GM23248 (cell line): ENCODE measurements at regions not wholly inside any gene's neighbourhood (a gene's known extent, or its start where the extent isn't known, plus 50 kb on each side); places are given as distances from the start of the nearest gene placed in this dataset.

Experiments used
- DNase-seq: peaks from one replicate; pipeline ENCODE4 v3.0.0-alpha.2; 2015
- H2AFZ ChIP-seq: fragments of 200-600 bp; sonication (generic); 2 replicates; pipeline ENCODE4 v1.6.1; 2016; ENCODE audit warnings: antibody characterized with exemption
- H3F3A ChIP-seq: fragments of 200-600 bp; sonication (generic); 2 replicates; pipeline ENCODE4 v1.6.1; 2016; ENCODE audit warnings: mild to moderate bottlenecking, antibody characterized with exemption, mixed run types; ENCODE audit not compliant: insufficient read depth
- H3K27ac ChIP-seq: fragments of 200-600 bp; sonication (generic); 2 replicates; pipeline ENCODE4 v1.5.1; 2016; ENCODE audit warnings: mild to moderate bottlenecking
- H3K27me3 ChIP-seq: fragments of 200-600 bp; sonication (generic); replicated peaks from 2 replicates; pipeline ENCODE4 v1.6.1; 2016; ENCODE audit warnings: mild to moderate bottlenecking; ENCODE audit not compliant: insufficient read depth
- H3K36me3 ChIP-seq: fragments of 200-600 bp; sonication (generic); 2 replicates; pipeline ENCODE4 v1.6.1; 2016; ENCODE audit warnings: low read depth, mild to moderate bottlenecking
- H3K4me1 ChIP-seq: fragments of 200-600 bp; sonication (generic); 2 replicates; pipeline ENCODE4 v1.6.1; 2016; ENCODE audit warnings: mild to moderate bottlenecking; ENCODE audit not compliant: insufficient read depth
- H3K4me2 ChIP-seq: fragments of 200-600 bp; sonication (generic); one replicate; pipeline ENCODE4 v1.6.1; 2016; ENCODE audit warnings: mild to moderate bottlenecking; ENCODE audit not compliant: unreplicated experiment
- H3K4me3 ChIP-seq: fragments of 200-600 bp; sonication (generic); 2 replicates; pipeline ENCODE4 v1.5.1; 2016; ENCODE audit warnings: mild to moderate bottlenecking
- H3K79me2 ChIP-seq: fragments of 200-600 bp; sonication (generic); 2 replicates; pipeline ENCODE4 v1.6.1; 2016; ENCODE audit warnings: mild to moderate bottlenecking; ENCODE audit not compliant: insufficient read depth
- H3K9ac ChIP-seq: fragments of 200-600 bp; sonication (generic); 2 replicates; pipeline ENCODE4 v1.6.1; 2016; ENCODE audit warnings: mild to moderate bottlenecking
- H3K9me2 ChIP-seq: fragments of 200-600 bp; sonication (generic); 2 replicates; pipeline ENCODE4 v1.6.1; 2016; ENCODE audit warnings: mixed run types, mild to moderate bottlenecking, moderate library complexity; ENCODE audit not compliant: insufficient read depth
- H3K9me3 ChIP-seq: fragments of 200-600 bp; sonication (generic); one replicate; pipeline ENCODE4 v1.6.1; 2017; ENCODE audit warnings: low read depth
- H4K20me1 ChIP-seq: fragments of 200-600 bp; sonication (generic); 2 replicates; pipeline ENCODE4 v1.6.0; 2016; ENCODE audit not compliant: insufficient read depth
- EZH2 ChIP-seq: fragments of 200-600 bp; sonication (generic); IDR thresholded peaks from 2 replicates; pipeline ENCODE4 v1.6.1; 2018; ENCODE audit warnings: antibody characterized with exemption, mild to moderate bottlenecking; ENCODE audit not compliant: insufficient read depth, poor library complexity, severe bottlenecking
- EZH2phosphoT487 ChIP-seq: fragments of 200-600 bp; sonication (generic); IDR thresholded peaks from 2 replicates; pipeline ENCODE4 v1.6.1; 2018; ENCODE audit warnings: antibody characterized with exemption, moderate library complexity, mild to moderate bottlenecking, low read depth; ENCODE audit not compliant: insufficient read depth
- WGBS, 2 experiments: methylation state at CpG; one replicate each; pipeline ENCODE4 v1.1.6; 2015 to 2017; ENCODE audit warnings: low lambda C conversion rate in 2 of 2, low coverage in 1 of 2; ENCODE audit errors: missing lambda C conversion rate in 2 of 2; 5-methylcytosine and 5-hydroxymethylcytosine counted together
- in situ Hi-C: fragments of 300-500 bp; cut with MboI; formaldehyde crosslinking; loops from 2 replicates; pipeline ENCODE4 v1.15.0; 2020

GRCh38 chr1:36561361-36561724 lies 78.6 kb upstream of the CSF3R start:
- H2AFZ ChIP-seq: no peak overlapping the region

GRCh38 chr1:36560621-36561360 lies 78.1 kb upstream of the CSF3R start:
- Histone ChIP-seq H3K9me3 (no peaks in the 10 kb centered on the region), H3K4me3 (no peak overlapping the region), H2AFZ (no peak overlapping the region), H3F3A (no peaks in the 10 kb centered on the region), H3K4me1 (no peaks in the 10 kb centered on the region), H3K36me3 (no peaks in the 10 kb centered on the region), H3K79me2 (no peaks in the 10 kb centered on the region), H3K9ac (no peak overlapping the region), H3K4me2 (no peak overlapping the region), H3K9me2 (no peaks in the 10 kb centered on the region), H3K27ac (no peak overlapping the region), H4K20me1 (no peaks in the 10 kb centered on the region), H3K27me3 (no peaks in the 10 kb centered on the region; the same call in 1 of the 2 replicates)
- no peak for TF ChIP-seq EZH2phosphoT487
- TF ChIP-seq EZH2: no peak
- DNase-seq: no peak
- in situ Hi-C loops: no loop called here
- 40 to 41% methylated on average over 12 of the region's 12 CpGs for whole genome bisulfite sequencing, 2 experiments

More at GRCh38 chr1:36561361-36561724, 78.6 kb upstream of the CSF3R start:
- no peak overlapping the region for H3K27ac ChIP-seq
- H3F3A ChIP-seq: no peaks in the 10 kb centered on the region
- TF ChIP-seq EZH2phosphoT487 (no peak), EZH2 (no peak)
- in situ Hi-C loops: no loop called here
- H3K36me3 ChIP-seq: no peaks in the 10 kb centered on the region
- no peak overlapping the region for H3K4me3 ChIP-seq
- H3K9me3 ChIP-seq: no peaks in the 10 kb centered on the region
- H3K9ac ChIP-seq: no peak overlapping the region
- H4K20me1 ChIP-seq: no peaks in the 10 kb centered on the region
- H3K4me2 ChIP-seq: no peak overlapping the region
- 58 to 63% methylated on average over 9 of the region's 9 CpGs for WGBS, 2 experiments
- no peaks in the 10 kb centered on the region for H3K4me1 ChIP-seq
- no peaks in the 10 kb centered on the region for H3K27me3 ChIP-seq
- no peaks in the 10 kb centered on the region for H3K79me2 ChIP-seq
- DNase-seq: no peak
- no peaks in the 10 kb centered on the region for H3K9me2 ChIP-seq

GRCh38 chr1:36560177-36560576 lies 77.5 kb upstream of the CSF3R start:
- no peaks in the 10 kb centered on the region; the same call in none of the 2 replicates for H3K27me3 ChIP-seq
- no peaks in the 10 kb centered on the region for H4K20me1 ChIP-seq
- WGBS, 2 experiments: 43 to 44% methylated on average over 8 of the region's 8 CpGs
- no peak for DNase-seq
- H3K9me3 ChIP-seq: no peaks in the 10 kb centered on the region
- H3F3A ChIP-seq: no peaks in the 10 kb centered on the region
- TF ChIP-seq EZH2 (no peak), EZH2phosphoT487 (no peak)
- no peaks in the 10 kb centered on the region for H3K79me2 ChIP-seq
- no peaks in the 10 kb centered on the region for H3K4me1 ChIP-seq
- H3K27ac ChIP-seq: no peak overlapping the region
- H3K4me3 ChIP-seq: no peak overlapping the region
- in situ Hi-C loops: no loop called here
- H3K36me3 ChIP-seq: no peaks in the 10 kb centered on the region
- H3K9me2 ChIP-seq: no peaks in the 10 kb centered on the region
- no peak overlapping the region for H2AFZ ChIP-seq
- no peak overlapping the region for H3K4me2 ChIP-seq
- H3K9ac ChIP-seq: no peak overlapping the region

GRCh38 chr1:36559061-36559460 lies 76.3 kb upstream of the CSF3R start:
- in situ Hi-C loops: no loop called here
- no peaks in the 10 kb centered on the region; the same call in none of the 2 replicates for H3K27me3 ChIP-seq
- no peak overlapping the region for H3K9ac ChIP-seq
- H3K36me3 ChIP-seq: no peaks in the 10 kb centered on the region
- no peaks in the 10 kb centered on the region for H3F3A ChIP-seq
- no peak for DNase-seq
- WGBS, 2 experiments: 40 to 43% methylated on average over 8 of the region's 8 CpGs
- H3K9me3 ChIP-seq: no peaks in the 10 kb centered on the region
- H3K4me1 ChIP-seq: no peaks in the 10 kb centered on the region
- no peak overlapping the region for H3K27ac ChIP-seq
- H3K79me2 ChIP-seq: no peaks in the 10 kb centered on the region
- H3K4me3 ChIP-seq: no peak overlapping the region
- TF ChIP-seq EZH2 (no peak), EZH2phosphoT487 (no peak)
- H3K9me2 ChIP-seq: no peaks in the 10 kb centered on the region
- H4K20me1 ChIP-seq: no peaks in the 10 kb centered on the region
- H2AFZ ChIP-seq: no peak overlapping the region
- no peak overlapping the region for H3K4me2 ChIP-seq
